Activated CD4-positive, alpha-beta T cell treated with anti-CD3 and anti-CD28 coated beads for 1 hour (primary cell): ENCODE measurements at regions not wholly inside any gene's neighbourhood (a gene's known extent, or its start where the extent isn't known, plus 50 kb on each side); places are given as distances from the start of the nearest gene placed in this dataset.

Experiments
- DNase-seq: peaks from one replicate; pipeline ENCODE4 v3.0.0-alpha.2; 2020

DNA sequence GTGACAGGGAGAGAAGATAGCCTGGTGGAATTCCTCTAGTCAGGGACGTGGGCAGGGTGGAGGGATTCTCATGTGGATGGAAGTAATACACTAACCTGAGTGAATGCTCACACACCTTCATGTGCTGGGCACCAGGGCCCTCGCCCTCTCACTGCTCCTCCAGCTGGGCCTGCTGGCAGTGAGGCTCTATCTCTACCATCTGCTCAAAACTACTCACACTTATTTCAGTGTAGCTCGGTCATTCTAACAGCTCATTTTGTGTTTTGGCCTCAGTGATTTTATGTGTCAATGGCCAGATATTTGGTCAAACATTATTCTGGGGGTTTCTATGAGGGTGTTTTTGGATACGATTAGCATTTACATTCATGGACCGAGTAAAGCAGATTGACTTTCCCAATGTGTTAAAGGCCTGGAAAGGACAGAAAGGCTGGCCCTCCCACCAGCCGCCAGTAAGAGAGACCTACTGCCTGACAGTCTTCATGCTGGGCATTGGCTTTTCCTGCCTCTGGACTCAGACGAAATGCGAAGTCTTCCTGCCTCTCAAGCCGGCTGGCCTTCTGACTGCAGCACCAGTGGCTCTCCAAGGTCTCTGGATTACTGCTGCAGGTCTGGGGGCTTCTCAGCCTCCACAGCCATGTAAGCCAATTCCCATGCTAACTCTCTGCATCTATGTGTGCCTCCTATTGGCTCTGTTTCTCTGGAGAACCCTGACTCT lies 335.4 kb downstream of the CXCL12 start:
- no peak for DNase-seq

DNA sequence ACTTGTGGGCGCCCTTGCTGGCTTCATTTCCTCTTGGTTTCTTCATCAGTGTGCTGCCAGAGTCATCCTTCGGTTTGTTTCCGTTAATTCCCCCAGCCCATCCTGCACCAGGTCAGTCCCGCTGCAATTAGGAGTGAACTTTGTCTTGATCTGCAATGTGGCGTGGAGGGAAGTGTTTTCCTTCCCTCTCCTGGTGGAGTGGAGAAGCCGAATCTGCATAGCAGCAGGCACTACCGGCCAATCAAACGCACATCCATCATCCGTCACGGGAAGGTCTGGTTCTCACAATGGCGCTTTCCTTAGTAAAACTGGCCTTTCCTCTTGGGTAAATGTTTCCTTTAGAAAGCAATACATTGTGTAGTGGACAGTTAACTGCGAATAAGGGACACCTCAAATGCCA lies 337.5 kb downstream of the CXCL12 start:
- DNase-seq: no peak

DNA sequence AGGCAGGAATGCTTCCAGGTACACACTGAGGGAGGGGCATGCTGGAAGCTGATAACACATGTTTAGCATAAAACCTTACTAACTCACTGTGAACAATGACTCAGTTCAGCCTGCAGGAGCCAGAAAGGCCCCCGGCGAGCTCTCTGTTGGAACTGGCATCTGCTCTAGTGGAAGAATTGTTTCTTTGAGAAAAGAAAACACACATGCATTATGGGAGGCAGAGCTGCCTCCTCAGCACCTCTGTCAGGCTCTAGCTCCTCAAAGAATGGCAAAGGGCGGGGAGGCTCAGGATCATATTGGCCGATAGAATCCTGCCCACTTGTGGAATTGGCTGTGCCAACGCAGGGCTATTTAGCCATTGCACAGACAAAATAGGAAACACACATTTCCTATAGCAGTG lies 338.3 kb downstream of the CXCL12 start:
- DNase-seq: no peak

DNA sequence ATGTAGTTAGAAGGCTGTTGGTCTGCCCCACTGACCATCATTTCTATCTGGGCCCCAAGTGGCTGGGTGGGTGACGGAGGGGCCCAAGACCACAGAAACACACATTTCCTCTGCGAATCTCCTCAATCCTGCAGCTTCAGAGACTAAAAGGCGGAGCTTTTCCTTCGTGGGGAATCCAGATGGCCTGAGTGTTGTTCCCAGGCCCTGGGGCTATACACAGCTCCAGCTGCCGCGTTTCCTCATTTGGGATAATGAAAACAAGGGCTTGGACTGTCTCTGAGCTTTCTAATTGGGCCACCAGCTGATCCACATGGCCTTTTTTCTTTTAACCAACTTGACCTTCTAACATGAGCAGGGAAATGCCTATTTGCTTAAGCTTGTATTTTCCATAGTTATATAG lies 339.9 kb downstream of the CXCL12 start:
- DNase-seq: no peak

DNA sequence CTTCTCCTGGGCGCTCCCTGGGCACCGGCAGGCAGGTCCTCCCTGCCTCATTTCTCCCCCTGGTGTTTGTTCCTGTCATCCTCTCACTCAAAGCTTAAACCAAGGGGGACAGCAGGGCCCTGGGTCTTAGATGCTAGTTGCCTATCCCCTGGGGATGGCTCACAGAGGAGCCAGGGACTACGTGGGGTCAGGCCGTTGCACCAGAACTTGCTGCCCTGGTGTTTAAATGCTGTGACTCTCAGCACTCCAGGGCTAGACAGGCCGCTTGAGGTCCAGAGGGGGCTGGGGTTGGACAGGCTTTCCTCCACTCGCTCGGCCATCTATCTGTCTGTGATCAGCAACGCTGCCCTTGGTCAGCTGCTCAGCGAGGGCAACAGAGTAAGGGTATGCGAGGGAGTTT lies 340.3 kb downstream of the CXCL12 start:
- DNase-seq: no peak

DNA sequence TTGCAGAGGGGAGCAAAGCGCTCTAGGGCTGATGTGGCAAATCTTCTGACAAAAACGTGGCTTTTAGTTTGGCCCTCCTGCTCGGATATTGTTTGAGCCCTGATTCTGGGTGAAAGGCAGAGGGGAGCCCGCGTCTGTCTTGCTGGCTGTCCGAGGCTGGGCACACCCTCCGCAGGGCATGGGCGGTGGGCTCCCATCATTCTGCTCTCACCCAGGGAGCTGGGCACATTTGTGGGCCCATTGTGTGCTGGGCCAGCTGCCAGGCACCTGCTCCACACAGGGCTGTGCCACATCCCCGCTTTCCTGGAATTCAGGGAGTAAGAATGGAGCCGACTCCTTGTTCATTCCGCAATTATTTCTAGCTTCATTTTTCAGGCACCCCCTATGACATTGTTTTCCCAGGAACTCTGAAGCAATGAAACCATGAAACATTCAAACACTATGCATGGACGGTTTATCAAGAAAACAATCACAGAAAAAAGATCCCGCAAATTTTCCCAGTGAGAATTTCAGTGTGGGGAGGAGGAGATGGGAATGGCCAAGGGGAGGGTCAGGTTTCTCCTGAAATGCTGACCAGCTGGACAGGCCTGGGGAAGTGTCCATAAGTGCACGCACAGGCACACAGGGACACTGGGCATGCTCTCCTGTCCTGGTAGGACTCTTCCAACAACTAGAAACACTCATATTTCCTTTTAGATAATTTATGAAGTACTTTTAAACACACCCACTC lies 341.1 kb downstream of the CXCL12 start:
- DNase-seq: no peak

DNA sequence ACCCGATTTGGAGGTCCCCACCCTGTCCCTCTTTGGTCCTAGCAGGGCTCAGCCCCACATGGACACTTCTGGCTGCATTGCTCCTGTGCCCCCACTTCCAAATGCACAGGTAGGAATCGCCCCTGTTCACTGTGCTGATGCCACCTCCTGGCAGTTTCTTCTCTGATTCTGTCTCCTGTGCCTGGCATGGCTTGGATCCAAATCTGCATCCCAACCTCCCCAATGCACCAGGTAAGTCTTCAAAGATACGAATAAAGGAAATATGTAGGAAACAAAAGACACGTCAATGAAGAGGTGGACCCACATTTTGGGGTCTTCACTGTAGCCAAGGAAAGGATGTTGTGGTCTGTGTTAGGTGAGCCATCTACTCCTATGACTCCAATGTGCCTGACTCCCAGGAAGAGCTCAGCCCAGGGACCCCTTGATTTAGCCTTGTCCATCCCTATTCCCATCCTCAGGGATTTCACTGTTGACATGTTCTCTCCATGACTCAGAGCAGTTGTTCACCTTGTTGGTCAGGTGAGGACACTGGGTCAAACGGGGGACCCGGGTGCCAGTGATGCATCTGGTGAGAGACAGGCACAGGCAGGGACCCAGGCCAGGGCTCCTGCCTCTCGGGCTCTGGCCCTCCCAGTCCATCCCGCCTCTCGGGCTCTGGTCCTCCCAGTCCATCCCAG lies 341.8 kb downstream of the CXCL12 start:
- DNase-seq: no peak

DNA sequence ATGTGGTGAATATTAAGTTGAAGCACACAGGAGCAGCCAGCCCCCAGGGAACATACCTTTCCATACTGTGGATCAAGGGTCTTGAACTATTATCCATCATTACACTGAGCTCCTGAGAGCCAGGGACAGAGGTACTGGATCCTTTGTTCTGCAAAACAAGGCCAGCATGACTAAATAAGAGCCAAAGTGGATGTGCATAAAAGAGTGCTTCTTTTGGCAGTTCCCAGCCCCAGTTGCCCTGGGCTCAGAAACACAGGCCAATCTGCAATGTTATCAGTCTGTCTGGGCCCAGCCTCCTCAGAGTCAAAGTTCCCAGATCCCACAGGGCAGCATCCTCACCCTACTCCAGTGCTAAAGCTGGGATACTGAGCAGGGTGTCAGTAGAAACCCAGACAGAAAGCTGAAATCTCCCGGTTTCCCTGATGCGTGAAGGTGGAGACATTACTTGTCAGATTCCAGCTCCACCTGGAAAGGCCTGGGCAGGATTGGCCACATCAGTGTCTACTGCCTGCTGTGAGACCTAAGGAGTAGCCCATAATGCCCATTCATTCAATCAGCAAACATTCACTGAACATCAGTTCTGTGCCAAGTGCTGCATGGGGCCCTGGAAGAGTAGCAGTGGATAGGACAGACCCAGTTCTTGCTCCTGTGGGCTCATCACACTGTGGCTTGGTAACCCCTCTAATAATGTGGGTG lies 342.7 kb downstream of the CXCL12 start:
- DNase-seq: no peak

DNA sequence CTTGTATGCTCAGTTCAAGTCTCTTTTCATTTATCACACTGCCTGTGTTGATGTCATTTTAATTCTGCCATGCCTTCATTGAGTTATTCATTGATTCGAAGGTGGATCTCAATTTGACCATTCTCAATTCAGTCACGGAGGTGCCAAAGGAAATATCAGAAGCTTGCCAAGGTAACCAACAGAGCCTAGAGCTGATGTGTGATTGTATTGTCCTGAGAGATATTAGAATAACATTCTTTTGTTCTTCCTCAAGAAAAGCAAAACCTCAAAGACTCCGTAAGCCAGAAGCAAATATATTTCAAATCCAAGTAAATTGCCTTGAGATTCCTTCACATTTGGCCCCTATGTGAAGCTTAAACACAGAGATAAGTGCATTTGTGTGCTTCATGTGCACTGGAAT lies 345.3 kb downstream of the CXCL12 start:
- no peak for DNase-seq

DNA sequence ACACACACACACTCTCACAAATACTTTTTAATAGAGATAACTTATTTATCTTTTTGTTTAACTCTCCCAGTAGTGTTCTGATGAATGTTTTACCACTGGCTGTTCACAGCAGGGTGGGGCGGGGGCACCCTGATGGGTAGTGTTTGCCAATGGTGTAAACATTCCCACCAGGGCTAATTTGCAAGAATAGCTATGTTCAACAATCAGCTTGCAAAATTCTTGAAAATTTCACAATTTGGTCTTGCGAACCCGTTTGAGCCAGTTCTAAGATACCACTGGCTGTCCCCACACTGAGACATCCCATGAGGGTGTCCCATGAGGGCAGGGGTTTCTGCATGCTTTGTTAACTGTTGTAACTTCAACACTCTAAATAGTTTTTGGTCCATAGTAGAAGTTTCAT lies 348.5 kb downstream of the CXCL12 start:
- DNase-seq: no peak

DNA sequence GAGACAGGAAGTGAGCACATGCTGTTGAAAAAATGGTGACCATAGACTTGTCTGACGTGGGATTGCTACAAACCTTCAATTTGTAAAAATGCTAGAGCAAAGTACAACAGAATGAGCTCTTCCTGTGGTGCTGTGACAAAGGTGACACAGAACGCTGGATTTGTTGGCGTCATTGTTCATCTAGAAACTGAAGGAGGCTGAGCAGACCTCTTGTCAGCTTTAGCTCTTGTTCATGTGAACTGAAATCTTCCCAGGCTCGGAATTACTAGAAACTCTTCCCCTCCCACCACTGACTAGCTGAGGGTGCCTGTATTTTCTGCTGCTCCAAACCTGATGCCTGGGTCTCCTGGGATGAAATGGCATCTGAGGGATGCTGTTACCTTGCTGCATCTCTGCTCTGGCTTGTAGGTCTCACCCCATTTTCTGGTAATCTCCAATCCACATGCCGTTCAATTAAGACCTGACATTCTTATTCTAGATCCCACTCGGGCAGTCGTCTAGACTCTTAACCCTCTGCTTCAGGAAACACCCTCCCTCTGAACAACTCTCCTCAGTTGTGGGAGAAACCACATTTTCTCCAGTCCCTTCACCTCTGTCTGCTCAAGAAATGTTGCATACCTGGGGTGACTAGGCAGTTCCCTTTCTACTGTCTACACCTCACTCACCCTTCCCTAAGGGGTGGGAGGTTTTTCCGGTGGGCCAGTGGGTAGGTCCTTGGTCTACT lies 349.3 kb downstream of the CXCL12 start:
- no peak for DNase-seq

DNA sequence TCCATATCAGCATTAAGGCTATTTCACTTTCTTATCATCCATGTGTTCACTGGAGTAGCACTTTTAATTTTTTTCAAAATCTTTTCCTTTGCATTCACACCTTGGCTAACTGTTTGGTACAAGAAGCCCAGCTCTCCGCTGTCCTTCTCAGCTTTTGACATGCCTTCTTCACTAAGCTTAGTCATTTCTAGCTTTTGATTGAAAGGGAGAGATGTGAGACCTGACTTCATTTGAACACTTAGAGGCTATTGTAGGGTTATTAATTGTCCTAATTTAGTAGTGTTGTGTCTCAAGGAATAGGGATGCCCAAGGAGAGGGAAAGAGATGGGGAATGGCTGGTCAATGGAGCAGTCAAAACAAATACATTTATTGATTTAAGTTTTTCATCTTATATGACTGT lies 350.0 kb downstream of the CXCL12 start:
- DNase-seq: no peak

DNA sequence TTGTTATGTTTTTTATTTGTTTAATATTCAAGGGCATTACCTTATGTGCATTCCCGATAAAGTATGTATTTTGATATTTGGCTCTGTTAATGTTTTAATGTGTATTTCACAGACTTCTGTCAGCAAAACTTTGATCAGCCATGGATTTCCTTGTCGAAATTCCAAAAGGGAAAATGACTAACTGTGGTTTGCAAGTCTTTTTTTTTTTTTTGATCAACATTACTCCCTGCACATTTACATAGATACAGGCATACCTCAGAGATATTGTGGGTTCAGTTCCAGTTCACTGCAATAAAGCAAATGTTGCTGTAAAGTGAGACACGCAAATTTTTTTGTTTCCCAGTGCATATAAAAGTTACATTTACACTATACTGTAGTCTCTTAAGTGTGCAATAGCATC lies 351.9 kb downstream of the CXCL12 start:
- DNase-seq: no peak

DNA sequence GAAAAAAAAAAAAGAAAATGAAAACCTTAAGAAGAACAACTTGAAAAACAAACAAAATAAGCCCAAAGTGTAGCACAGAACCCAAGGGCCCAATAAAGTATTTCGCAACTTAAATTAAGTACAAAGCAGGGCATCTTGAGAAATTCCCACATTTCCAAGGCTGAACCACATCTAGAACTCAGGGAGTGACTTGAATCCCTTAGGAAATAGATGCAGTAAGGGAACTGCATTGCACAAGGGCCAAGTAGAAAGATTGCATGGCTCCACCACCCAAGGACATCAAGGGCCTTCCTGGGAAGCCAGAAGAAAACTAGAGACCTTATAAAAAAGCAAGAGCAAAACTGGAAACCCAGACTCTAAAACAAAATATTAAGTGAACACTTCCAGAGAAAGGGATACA lies 352.7 kb downstream of the CXCL12 start:
- DNase-seq: no peak

DNA sequence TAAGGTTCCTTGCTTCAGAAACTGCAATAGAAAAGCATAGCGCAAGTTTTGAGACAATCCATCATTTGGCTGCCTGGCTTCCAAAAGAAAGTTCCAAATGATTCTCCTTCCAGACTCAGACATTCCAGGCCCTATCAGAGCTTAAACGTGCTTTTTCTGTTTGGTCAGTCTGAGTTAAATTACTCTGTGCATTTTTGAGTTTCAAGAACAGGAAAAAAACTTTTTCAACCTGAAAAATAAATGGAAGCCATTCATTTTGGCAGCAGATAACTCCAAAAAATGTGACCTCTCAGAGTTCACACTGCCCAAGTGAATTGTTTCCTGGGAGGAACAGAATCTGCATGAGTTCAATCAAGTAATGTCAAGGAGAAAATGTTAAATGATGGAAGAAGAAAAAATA lies 354.2 kb downstream of the CXCL12 start:
- DNase-seq: no peak

DNA sequence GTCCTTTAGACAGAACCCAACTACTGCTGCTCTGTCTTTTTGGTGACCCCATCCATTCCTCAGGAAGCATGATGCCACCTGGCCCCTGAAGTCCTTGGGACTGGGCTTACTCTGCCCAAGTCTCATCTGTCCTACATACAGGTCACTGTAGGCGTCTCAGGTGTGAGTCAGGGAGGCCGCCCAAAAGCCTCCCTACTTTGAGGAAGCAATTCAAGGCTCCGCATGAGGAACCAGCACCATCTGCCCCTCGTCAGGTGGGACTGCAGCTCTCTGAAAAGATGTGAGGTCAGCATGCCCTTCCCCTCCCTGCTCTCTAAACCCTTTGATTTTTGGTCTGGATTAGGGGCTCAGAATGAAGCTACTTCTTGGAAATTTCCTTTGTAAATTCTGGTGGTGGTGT lies 354.8 kb downstream of the CXCL12 start:
- DNase-seq: no peak

DNA sequence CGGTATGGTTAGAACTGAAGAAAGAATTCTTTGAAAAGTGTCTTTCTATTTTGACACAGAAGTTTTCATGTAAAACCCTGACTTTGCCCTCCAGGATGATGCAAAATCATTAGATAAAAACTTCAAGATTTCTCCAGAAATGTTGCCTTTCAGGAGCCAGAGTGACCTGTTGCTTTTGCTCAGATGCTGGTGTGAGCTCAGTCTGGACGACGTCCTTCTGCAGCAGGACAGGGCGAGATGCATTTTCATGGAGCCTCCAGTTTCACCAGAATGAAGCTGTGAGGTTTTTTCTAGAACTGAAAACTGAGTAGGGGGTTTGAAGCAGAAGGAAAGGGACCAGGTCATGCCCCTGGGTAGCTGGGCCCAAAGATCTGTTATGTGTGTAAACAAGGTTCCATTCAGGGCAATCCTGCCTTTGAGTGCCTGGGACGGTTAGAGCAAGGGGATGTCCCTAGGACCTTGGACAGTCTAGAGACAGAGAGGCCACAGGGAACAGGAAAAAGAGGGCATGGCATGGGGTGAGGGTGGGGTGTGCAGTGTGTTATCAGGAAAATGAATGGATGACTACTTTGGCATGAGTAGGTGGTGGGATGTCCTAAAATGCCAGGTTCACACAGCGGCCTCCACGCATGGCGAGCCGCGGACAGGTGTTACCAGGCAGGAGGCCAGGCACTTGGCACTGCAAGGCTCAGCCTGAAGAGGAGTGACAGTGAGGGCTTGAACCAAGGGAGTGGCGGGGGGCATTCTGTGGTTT lies 356.3 kb downstream of the CXCL12 start:
- DNase-seq: no peak

DNA sequence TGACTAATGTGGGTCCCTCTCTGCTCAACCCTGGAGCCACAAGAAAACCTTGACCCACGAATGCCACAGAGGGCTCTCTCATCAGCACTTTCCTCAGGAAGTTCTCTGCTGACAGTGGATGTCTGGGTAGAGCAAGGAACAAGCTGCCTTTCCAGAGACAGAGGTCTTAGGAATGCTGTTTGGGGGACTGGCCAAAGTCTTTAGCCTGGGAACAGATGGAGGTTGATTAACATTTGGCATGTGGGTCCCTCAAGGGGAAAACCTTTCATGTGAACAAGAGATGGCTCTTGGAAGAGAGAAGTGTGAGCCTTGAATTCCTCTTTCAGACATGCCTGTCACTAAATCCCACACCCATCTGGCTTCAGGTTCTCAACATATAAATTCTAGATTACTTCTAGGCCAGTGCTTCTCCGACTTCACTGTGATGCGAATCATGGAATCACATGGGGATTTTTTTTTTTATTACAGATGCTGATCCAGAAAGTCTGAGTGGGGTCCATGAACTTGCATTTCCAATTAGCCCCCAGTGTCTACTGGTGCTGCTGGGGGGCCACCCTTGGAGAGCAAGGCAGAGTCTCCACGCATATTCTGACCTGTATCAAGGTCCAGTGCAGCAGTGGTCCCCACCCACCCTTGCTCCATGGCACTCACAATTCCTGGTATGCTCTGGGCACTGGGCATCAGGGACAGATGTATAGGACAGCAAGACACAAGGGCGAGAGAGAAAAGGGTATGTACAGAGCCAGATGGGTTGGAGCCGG lies 360.4 kb downstream of the CXCL12 start:
- no peak for DNase-seq

DNA sequence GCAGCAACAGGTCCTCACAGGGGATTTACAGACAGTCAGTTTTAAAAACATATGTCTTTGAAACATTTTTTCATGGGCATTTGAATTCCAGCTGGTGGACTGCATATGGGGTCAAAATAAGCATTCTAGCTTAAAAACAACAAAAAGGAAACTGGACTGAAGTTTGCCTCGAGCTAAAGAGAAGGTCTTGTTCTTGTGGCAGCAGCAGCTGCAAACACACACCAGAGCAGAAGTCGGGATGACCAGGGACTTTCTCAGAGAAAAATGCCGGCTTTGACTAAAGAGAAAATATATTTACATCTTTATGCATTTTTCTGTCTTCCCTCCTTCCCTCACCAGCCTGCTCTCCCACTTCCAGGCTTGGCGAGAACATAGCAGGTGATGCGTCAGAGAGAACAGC lies 361.4 kb downstream of the CXCL12 start:
- no peak for DNase-seq

DNA sequence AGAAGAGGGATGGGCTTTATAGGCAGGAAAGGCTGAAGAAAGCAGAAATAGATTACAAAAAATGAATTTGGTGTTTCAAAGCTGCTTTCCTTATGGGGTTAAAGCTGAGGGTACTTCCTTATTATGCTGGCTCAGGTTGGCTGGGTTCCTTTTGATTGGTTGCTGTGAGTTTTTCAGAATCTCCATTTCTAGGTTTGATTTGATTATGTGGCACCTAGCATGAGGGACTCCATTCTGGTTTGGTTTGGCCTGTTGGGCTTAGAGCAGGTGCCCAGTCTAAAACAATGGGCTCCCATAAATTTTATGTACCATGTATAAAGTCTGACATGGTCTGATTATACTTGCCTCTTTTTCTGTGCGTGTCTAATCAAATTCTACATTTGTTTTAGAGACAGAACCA lies 362.7 kb downstream of the CXCL12 start:
- no peak for DNase-seq

DNA sequence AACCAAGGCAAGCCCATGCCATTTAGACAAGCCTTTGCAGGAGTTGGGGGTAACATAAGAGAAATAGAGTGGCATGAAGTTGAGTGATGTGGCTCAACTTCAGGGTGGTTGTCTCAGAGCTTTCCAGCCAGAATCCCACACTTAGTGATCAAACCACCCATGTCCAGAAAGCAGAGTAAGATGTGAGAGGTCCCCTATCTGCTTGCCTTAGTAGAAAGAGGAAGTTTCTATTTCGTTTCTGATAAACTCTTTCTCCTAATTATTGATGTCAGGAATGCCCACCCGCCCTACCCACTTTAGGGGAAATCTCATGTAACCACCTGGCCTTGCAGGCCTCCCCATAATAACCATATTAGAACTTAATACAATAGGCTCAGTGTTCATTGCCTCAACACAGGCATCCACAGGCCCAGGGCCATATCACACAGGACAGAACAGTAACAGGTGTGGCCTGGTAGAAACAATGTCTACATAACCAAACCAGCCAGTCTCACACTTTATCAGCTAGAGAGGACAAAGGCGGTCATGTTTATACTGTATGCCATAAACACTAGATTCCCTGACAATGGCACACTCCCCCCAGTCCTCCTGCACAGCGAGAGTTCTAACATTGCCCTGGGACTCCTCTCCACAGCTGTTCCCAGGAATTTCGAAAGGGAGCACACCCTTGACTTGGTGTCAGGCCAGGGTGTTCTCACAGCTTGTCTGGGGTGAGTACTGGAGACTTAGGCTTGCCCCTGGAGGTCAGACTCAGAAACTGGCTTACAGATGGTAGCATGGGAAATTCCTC lies 364.4 kb downstream of the CXCL12 start:
- DNase-seq: no peak
